HEK293T (cell line): ENCODE measurements at regions not wholly inside any gene's neighbourhood (a gene's known extent, or its start where the extent isn't known, plus 50 kb on each side); places are given as distances from the start of the nearest gene placed in this dataset.

Experiments used
- CTCF ChIA-PET: fragments of 350-600 bp; formaldehyde crosslinking; extraction: SDS; loops from one replicate; lab custom pipeline; 2021; ENCODE audit warnings: antibody characterized with exemption, inconsistent platforms; lab: Yijun Ruan, JAX
- POLR2A ChIA-PET: fragments of 350-600 bp; formaldehyde crosslinking; extraction: SDS; loops from one replicate; lab custom pipeline; 2020; ENCODE audit warnings: antibody characterized with exemption, inconsistent platforms; lab: Yijun Ruan, JAX
- DNase-seq: peaks from one replicate; pipeline ENCODE4 v3.0.0; 2012; ENCODE audit warnings: mixed read lengths; ENCODE audit errors: extremely low spot score
- ARNT ChIP-seq: fragments of 450-650 bp; IDR thresholded peaks from 2 replicates; pipeline ENCODE4 v1.6.1; 2017; ENCODE audit warnings: mild to moderate bottlenecking
- BHLHE40 ChIP-seq: fragments of 450-650 bp; IDR thresholded peaks from 2 replicates; pipeline ENCODE4 v1.6.1; 2016; ENCODE audit warnings: mild to moderate bottlenecking, moderate library complexity, borderline replicate concordance
- CTBP1 ChIP-seq: fragments of 450-650 bp; IDR thresholded peaks from 2 replicates; pipeline ENCODE4 v1.6.1; 2016; ENCODE audit warnings: borderline replicate concordance
- ELF4 ChIP-seq: fragments of 450-650 bp; IDR thresholded peaks from 2 replicates; pipeline ENCODE4 v1.6.1; 2017; ENCODE audit warnings: antibody characterized with exemption
- FOXA1 ChIP-seq: fragments of 450-650 bp; IDR thresholded peaks from 2 replicates; pipeline ENCODE4 v1.6.1; 2016; ENCODE audit warnings: mild to moderate bottlenecking
- FOXK2 ChIP-seq: fragments of 450-650 bp; IDR thresholded peaks from 2 replicates; pipeline ENCODE4 v1.6.1; 2016; ENCODE audit warnings: mild to moderate bottlenecking
- FOXM1 ChIP-seq: fragments of 450-650 bp; IDR thresholded peaks from 2 replicates; pipeline ENCODE4 v1.6.1; 2017; ENCODE audit warnings: mild to moderate bottlenecking, borderline replicate concordance
- HDGF ChIP-seq: fragments of 450-650 bp; IDR thresholded peaks from 2 replicates; pipeline ENCODE4 v1.6.1; 2017; ENCODE audit warnings: antibody characterized with exemption, borderline replicate concordance
- L3MBTL2 ChIP-seq: fragments of 450-650 bp; conservative IDR thresholded peaks from 2 replicates; pipeline ENCODE4 v1.6.1; 2016; ENCODE audit warnings: mild to moderate bottlenecking
- LEF1 ChIP-seq: fragments of 450-650 bp; IDR thresholded peaks from 2 replicates; pipeline ENCODE4 v1.6.1; 2017; ENCODE audit warnings: mild to moderate bottlenecking, borderline replicate concordance
- NFRKB ChIP-seq: fragments of 450-650 bp; IDR thresholded peaks from 2 replicates; pipeline ENCODE4 v1.6.1; 2016; ENCODE audit warnings: mild to moderate bottlenecking, moderate library complexity
- PKNOX1 ChIP-seq: fragments of 450-650 bp; IDR thresholded peaks from 2 replicates; pipeline ENCODE4 v1.6.1; 2016
- SP1 ChIP-seq: fragments of 450-650 bp; IDR thresholded peaks from 2 replicates; pipeline ENCODE4 v1.6.1; 2017
- SUZ12 ChIP-seq: fragments of 450-650 bp; IDR thresholded peaks from 2 replicates; pipeline ENCODE4 v1.6.1; 2016; ENCODE audit warnings: mild to moderate bottlenecking
- TARDBP ChIP-seq: fragments of 450-650 bp; IDR thresholded peaks from 2 replicates; pipeline ENCODE4 v1.6.1; 2016
- ZNF384 ChIP-seq: fragments of 450-650 bp; IDR thresholded peaks from 2 replicates; pipeline ENCODE4 v1.6.1; 2016

GRCh38 chr9:82511626-82512025, 523.1 kb downstream of the SPATA31D1 start:
- POLR2A ChIA-PET, result no interaction called here
- DNase-seq, result no peak
- CTCF ChIA-PET, result no interaction called here
- TF ChIP-seq SUZ12 (no peak), L3MBTL2 (no peak), ELF4 (no peak), FOXA1 (no peak), TARDBP (no peak), BHLHE40 (no peak), NFRKB (no peak), ARNT (no peak), PKNOX1 (no peak), ZNF384 (no peak), FOXM1 (no peak), CTBP1 (no peak), HDGF (no peak), LEF1 (no peak), SP1 (no peak), FOXK2 (no peak)

- POLR2A ChIA-PET, result no interaction called here
Observed at GRCh38 chr9:82512728-82513127, 524.2 kb downstream of the SPATA31D1 start.

GRCh38 chr9:82513242-82513751, 524.7 kb downstream of the SPATA31D1 start:
- no peak for DNase-seq
- POLR2A ChIA-PET, result no interaction called here
- TF ChIP-seq SUZ12, result no peak
- no peak for TF ChIP-seq CTBP1
- no peak for TF ChIP-seq ZNF384
- TF ChIP-seq HDGF, result no peak
- no peak for TF ChIP-seq TARDBP
- TF ChIP-seq BHLHE40, result no peak
- TF ChIP-seq LEF1, result no peak
- no peak for TF ChIP-seq ELF4
- no peak for TF ChIP-seq FOXA1
- TF ChIP-seq ARNT, result no peak
- CTCF ChIA-PET, result no interaction called here

More at GRCh38 chr9:82512728-82513127, 524.2 kb downstream of the SPATA31D1 start:
- TF ChIP-seq SUZ12 (no peak), BHLHE40 (no peak), ELF4 (no peak), NFRKB (no peak), FOXA1 (no peak), CTBP1 (no peak), ZNF384 (no peak), PKNOX1 (no peak), TARDBP (no peak), ARNT (no peak), L3MBTL2 (no peak), FOXK2 (no peak), HDGF (no peak), SP1 (no peak)
- DNase-seq, result no peak
- CTCF ChIA-PET, result no interaction called here

- TF ChIP-seq ARNT, result no peak
- no peak for TF ChIP-seq SP1
- no peak for TF ChIP-seq LEF1
- no peak for TF ChIP-seq L3MBTL2
- no peak for TF ChIP-seq TARDBP
- no peak for TF ChIP-seq PKNOX1
- TF ChIP-seq CTBP1, result no peak
- TF ChIP-seq ELF4, result no peak
- TF ChIP-seq NFRKB, result no peak
- TF ChIP-seq BHLHE40, result no peak
- no peak for TF ChIP-seq FOXA1
- TF ChIP-seq ZNF384, result no peak
- no peak for TF ChIP-seq FOXK2
- no peak for TF ChIP-seq HDGF
- no peak for TF ChIP-seq FOXM1
- TF ChIP-seq SUZ12, result no peak
- ChIA-PET CTCF (no interaction called here), POLR2A (no interaction called here)
- DNase-seq, result no peak
Observed at GRCh38 chr9:82513976-82514735, 525.6 kb downstream of the SPATA31D1 start.

GRCh38 chr9:82518868-82519267, 530.3 kb downstream of the SPATA31D1 start:
- no peak for DNase-seq
- TF ChIP-seq SP1, result no peak
- no peak for TF ChIP-seq ELF4
- no peak for TF ChIP-seq TARDBP
- TF ChIP-seq BHLHE40, result no peak
- TF ChIP-seq ARNT, result no peak
- TF ChIP-seq L3MBTL2, result no peak
- TF ChIP-seq LEF1, result no peak
- CTCF ChIA-PET, result no interaction called here
- POLR2A ChIA-PET, result no interaction called here

GRCh38 chr9:82519332-82519731, 530.8 kb downstream of the SPATA31D1 start:
- ChIA-PET POLR2A (no interaction called here), CTCF (interaction anchor here (0.6 kb wide), 1 partner anchor 177 kb away, joined by 5 read pairs; no protein-coding TSS in a partner anchor)
- DNase-seq, result no peak
- TF ChIP-seq ELF4 (no peak), L3MBTL2 (no peak), ARNT (no peak), BHLHE40 (no peak), SUZ12 (no peak)
